GM18909 (cell line): ENCODE measurements at regions not wholly inside any gene's neighbourhood (a gene's known extent, or its start where the extent isn't known, plus 50 kb on each side); places are given as distances from the start of the nearest gene placed in this dataset.
A peak's percentile ranks its signal among the peaks of the same experiment; 100 is the strongest.
"Not testable (repeated sequence)": the region's sequence is repeated elsewhere in the genome, so short reads cannot be mapped to it uniquely, and the experiment has no call there.

Experiments used
- ATAC-seq: cut with Tn5 transposase; IDR thresholded peaks from one replicate; pipeline ENCODE4 v1.9.1; 2021; ENCODE audit warnings: mild to moderate bottlenecking; ENCODE audit not compliant: unreplicated experiment, poor library complexity

GRCh38 chr5:12113062-12113461, 208.8 kb upstream of the CTNND2 start:
- ATAC-seq, result no peak

GRCh38 chr5:12111261-12111660, 207.0 kb upstream of the CTNND2 start:
- ATAC-seq, result no peak

- ATAC-seq, result no peak
Observed at GRCh38 chr5:12110629-12111028, 206.4 kb upstream of the CTNND2 start.

GRCh38 chr5:12109075-12109688, 204.9 kb upstream of the CTNND2 start:
- ATAC-seq, result no peak

- no peak for ATAC-seq
Observed at GRCh38 chr5:12102151-12102550, 197.9 kb upstream of the CTNND2 start.

GRCh38 chr5:12100542-12100941, 196.3 kb upstream of the CTNND2 start:
- ATAC-seq, result no peak

- ATAC-seq, result no peak
Observed at GRCh38 chr5:12099296-12099695, 195.1 kb upstream of the CTNND2 start.

- no peak for ATAC-seq
Observed at GRCh38 chr5:12095808-12096281, 191.6 kb upstream of the CTNND2 start.

- ATAC-seq, result no peak
Observed at GRCh38 chr5:12093586-12093985, 189.3 kb upstream of the CTNND2 start.

- no peak for ATAC-seq
Observed at GRCh38 chr5:12080761-12081160, 176.5 kb upstream of the CTNND2 start.

- not testable (repeated sequence) for ATAC-seq
Observed at GRCh38 chr5:12078286-12078685, 174.0 kb upstream of the CTNND2 start.

- no peak for ATAC-seq
Observed at GRCh38 chr5:12073426-12073825, 169.2 kb upstream of the CTNND2 start.

GRCh38 chr5:12072441-12072840, 168.2 kb upstream of the CTNND2 start:
- ATAC-seq, result no peak

- no peak for ATAC-seq
Observed at GRCh38 chr5:12071455-12071854, 167.2 kb upstream of the CTNND2 start.

GRCh38 chr5:12023614-12024241, 119.5 kb upstream of the CTNND2 start:
- peak; percentile 72 for ATAC-seq

GRCh38 chr5:12022444-12022843, 118.2 kb upstream of the CTNND2 start:
- no peak for ATAC-seq

- ATAC-seq, result no peak
Observed at GRCh38 chr5:12019306-12019705, 115.1 kb upstream of the CTNND2 start.

- no peak for ATAC-seq
Observed at GRCh38 chr5:12017007-12017406, 112.8 kb upstream of the CTNND2 start.

- ATAC-seq, result no peak
Observed at GRCh38 chr5:12016159-12016746, 112.0 kb upstream of the CTNND2 start.

GRCh38 chr5:12013351-12013750, 109.1 kb upstream of the CTNND2 start:
- no peak for ATAC-seq

GRCh38 chr5:12003680-12004079, 99.4 kb upstream of the CTNND2 start:
- ATAC-seq, result no peak

- no peak for ATAC-seq
Observed at GRCh38 chr5:11998397-11998796, 94.2 kb upstream of the CTNND2 start.
